ENCODE measurements at regions not wholly inside any gene's neighbourhood (a gene's known extent, or its start where the extent isn't known, plus 50 kb on each side); places are given as distances from the start of the nearest gene placed in this dataset.

DNA sequence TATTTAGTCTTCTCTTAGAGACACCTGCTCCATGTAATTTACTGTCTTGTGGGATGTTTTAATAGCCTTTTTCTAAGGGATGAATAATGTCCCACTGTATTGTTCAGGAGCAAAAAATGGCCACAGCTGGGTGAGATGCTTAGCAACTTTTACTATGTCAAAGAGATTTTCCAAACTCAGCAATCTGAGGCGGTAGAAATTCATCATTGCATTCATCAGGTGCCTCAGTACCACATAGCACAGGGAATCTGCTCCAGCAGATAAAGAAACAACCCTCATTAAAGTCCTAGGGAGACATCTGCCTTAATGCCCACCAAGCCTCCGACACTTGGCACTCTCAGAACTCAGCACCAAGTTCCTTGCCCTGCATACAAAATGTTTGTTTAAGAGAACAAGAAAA, 266.9 kb downstream of the SIPA1L2 start:
- Histone ChIP-seq H3K27ac (no peak overlapping the region), H3K4me3 (no peak overlapping the region), H3K9me3 (no peaks in the 10 kb centered on the region), H3K27me3 (no peaks in the 10 kb centered on the region), H3K4me1 (no peaks in the 10 kb centered on the region), H3K36me3 (no peaks in the 10 kb centered on the region)
- no peak for DNase-seq (ENCODE audit: low spot score in 2 of 2)
- WGBS, result 80% methylated on average over 2 of the region's 2 CpGs
- TF ChIP-seq POLR2AphosphoS5 (IDR thresholded peaks at IDR 0.05), result no peak
- TF ChIP-seq, protein P1, sequence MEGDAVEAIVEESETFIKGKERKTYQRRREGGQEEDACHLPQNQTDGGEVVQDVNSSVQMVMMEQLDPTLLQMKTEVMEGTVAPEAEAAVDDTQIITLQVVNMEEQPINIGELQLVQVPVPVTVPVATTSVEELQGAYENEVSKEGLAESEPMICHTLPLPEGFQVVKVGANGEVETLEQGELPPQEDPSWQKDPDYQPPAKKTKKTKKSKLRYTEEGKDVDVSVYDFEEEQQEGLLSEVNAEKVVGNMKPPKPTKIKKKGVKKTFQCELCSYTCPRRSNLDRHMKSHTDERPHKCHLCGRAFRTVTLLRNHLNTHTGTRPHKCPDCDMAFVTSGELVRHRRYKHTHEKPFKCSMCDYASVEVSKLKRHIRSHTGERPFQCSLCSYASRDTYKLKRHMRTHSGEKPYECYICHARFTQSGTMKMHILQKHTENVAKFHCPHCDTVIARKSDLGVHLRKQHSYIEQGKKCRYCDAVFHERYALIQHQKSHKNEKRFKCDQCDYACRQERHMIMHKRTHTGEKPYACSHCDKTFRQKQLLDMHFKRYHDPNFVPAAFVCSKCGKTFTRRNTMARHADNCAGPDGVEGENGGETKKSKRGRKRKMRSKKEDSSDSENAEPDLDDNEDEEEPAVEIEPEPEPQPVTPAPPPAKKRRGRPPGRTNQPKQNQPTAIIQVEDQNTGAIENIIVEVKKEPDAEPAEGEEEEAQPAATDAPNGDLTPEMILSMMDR (IDR thresholded peaks at IDR 0.05), result no peak
- TF ChIP-seq POLR2A (IDR thresholded peaks at IDR 0.05), result no peak
- TF ChIP-seq EP300 (IDR thresholded peaks at IDR 0.05), result no peak

DNA sequence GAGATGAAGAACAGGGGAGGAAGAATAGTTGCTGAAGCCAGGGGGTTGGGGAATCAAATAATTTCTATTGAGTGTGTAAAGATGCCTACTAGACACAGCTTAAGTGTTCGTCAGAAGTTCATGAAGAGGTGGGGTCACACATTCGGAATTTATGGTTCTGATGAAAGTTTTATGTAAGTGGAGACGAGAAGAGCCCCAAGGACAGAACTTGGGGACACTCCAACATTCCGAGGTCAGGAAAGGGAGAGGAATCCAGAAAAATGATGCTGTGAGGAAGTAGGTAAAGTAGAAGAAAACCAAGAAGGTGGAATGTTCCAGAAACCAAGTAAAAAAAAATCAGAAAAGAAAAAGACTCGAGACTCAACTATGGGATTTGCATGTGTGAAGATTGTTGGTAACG, 272.5 kb downstream of the SIPA1L2 start:
- no peak overlapping the region for H3K4me3 ChIP-seq
- no peaks in the 10 kb centered on the region for H3K9me3 ChIP-seq
- WGBS, result 77% methylated on average over 6 of the region's 6 CpGs
- no peaks in the 10 kb centered on the region for H3K4me1 ChIP-seq
- DNase-seq (ENCODE audit: low spot score in 2 of 2), result no peak
- no peaks in the 10 kb centered on the region for H3K36me3 ChIP-seq
- H3K27me3 ChIP-seq, result no peaks in the 10 kb centered on the region
- no peak for TF ChIP-seq EP300 (IDR thresholded peaks at IDR 0.05)
- TF ChIP-seq, protein P1 (IDR thresholded peaks at IDR 0.05), result no peak
- TF ChIP-seq POLR2AphosphoS5 (IDR thresholded peaks at IDR 0.05), result no peak
- no peak for TF ChIP-seq POLR2A (IDR thresholded peaks at IDR 0.05)
- no peak overlapping the region for H3K27ac ChIP-seq

GRCh38 chr1:232355162-232356006, 274.5 kb downstream of the SIPA1L2 start:
- TF ChIP-seq, protein P1 (IDR thresholded peaks at IDR 0.05), result no peak
- TF ChIP-seq EP300 (IDR thresholded peaks at IDR 0.05) (no peak), POLR2A (IDR thresholded peaks at IDR 0.05) (no peak), POLR2AphosphoS5 (IDR thresholded peaks at IDR 0.05) (no peak)
- no peaks in the 10 kb centered on the region for H3K4me1 ChIP-seq
- 79% methylated on average over 7 of the region's 7 CpGs for WGBS
- no peak overlapping the region for H3K27ac ChIP-seq
- no peak for DNase-seq (ENCODE audit: low spot score in 2 of 2)
- H3K36me3 ChIP-seq, result no peaks in the 10 kb centered on the region
- H3K9me3 ChIP-seq, result no peaks in the 10 kb centered on the region
- H3K27me3 ChIP-seq, result no peaks in the 10 kb centered on the region
- H3K4me3 ChIP-seq, result no peak overlapping the region

DNA sequence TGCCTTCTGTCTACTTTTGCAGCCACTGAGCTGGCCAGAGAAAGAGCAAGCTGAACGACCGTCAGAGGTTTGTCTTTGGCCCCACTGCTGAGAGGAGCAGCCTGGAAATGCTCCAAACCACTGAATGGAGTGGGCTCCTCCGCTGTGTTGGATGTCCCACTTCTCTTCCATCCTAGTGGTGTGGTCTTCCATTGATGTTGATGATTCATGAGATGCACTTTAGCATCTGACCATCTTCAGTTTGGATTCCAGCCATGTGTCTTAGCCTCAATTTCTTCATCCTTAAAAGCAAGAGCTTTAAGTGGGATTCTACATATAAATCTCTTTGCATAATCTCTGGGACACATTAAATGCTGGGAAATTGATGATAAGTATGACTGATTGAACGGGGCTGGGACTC, 276.9 kb downstream of the SIPA1L2 start:
- no peaks in the 10 kb centered on the region for H3K27me3 ChIP-seq
- no peak for TF ChIP-seq EP300 (IDR thresholded peaks at IDR 0.05)
- TF ChIP-seq, protein P1 (IDR thresholded peaks at IDR 0.05), result no peak
- no peak for TF ChIP-seq POLR2A (IDR thresholded peaks at IDR 0.05)
- TF ChIP-seq POLR2AphosphoS5 (IDR thresholded peaks at IDR 0.05), result no peak
- DNase-seq (ENCODE audit: low spot score in 2 of 2), result no peak
- H3K27ac ChIP-seq, result no peak overlapping the region
- no peak overlapping the region for H3K4me3 ChIP-seq
- H3K9me3 ChIP-seq, result no peaks in the 10 kb centered on the region
- no peaks in the 10 kb centered on the region for H3K36me3 ChIP-seq
- WGBS, result 53% methylated on average over 3 of the region's 4 CpGs
- H3K4me1 ChIP-seq, result no peaks in the 10 kb centered on the region

DNA sequence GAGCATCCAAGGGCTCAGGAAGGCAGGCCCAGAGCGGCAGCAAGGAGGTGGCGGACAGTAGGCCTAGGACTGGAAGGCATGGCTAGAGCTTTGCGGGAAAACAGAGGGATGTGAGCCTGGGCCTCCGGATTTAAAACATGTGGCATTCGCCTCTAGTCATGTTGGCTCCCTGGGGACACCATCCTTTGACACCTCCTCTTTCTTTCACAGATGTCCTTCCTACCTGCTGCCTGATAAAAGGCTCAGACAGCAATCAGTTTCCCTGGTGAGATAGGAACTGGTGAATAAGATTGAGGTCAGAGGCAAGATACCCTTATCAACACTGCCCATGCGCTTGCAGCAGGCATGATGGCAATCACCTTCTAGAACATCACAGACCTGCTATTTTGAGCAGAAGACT, 277.6 kb downstream of the SIPA1L2 start:
- H3K27me3 ChIP-seq, result no peaks in the 10 kb centered on the region
- no peak overlapping the region for H3K27ac ChIP-seq
- H3K4me1 ChIP-seq, result no peaks in the 10 kb centered on the region
- H3K9me3 ChIP-seq, result no peaks in the 10 kb centered on the region
- no peaks in the 10 kb centered on the region for H3K36me3 ChIP-seq
- DNase-seq (ENCODE audit: low spot score in 2 of 2), result no peak
- no peak overlapping the region for H3K4me3 ChIP-seq
- TF ChIP-seq POLR2AphosphoS5 (IDR thresholded peaks at IDR 0.05) (no peak), EP300 (IDR thresholded peaks at IDR 0.05) (no peak), POLR2A (IDR thresholded peaks at IDR 0.05) (no peak)
- TF ChIP-seq, protein P1 (IDR thresholded peaks at IDR 0.05), result no peak
- 96% methylated on average over 6 of the region's 6 CpGs for WGBS
